HG03457 (cell line): ENCODE measurements at regions not wholly inside any gene's neighbourhood (a gene's known extent, or its start where the extent isn't known, plus 50 kb on each side); places are given as distances from the start of the nearest gene placed in this dataset.
"Not testable (repeated sequence)": the region's sequence is repeated elsewhere in the genome, so short reads cannot be mapped to it uniquely, and the experiment has no call there.

Experiments used
- ATAC-seq: cut with Tn5 transposase; IDR thresholded peaks from one replicate; pipeline ENCODE4 v1.9.1; 2021; ENCODE audit warnings: moderate number of reproducible peaks; ENCODE audit not compliant: unreplicated experiment

- no peak for ATAC-seq
These were observed 121.8 kb upstream of the SLC1A4 start for GRCh38 chr2:64867253-64867996.

GRCh38 chr2:64869126-64869525 lies 120.1 kb upstream of the SLC1A4 start:
- no peak for ATAC-seq

- peak; percentile 77 for ATAC-seq
These were observed 115.7 kb upstream of the SLC1A4 start for GRCh38 chr2:64873472-64873924.

GRCh38 chr2:64874593-64874992 lies 114.6 kb upstream of the SLC1A4 start:
- ATAC-seq, result no peak

GRCh38 chr2:64875368-64875767 lies 113.8 kb upstream of the SLC1A4 start:
- no peak for ATAC-seq

- ATAC-seq, result no peak
These were observed 113.0 kb upstream of the SLC1A4 start for GRCh38 chr2:64876137-64876647.

GRCh38 chr2:64879745-64880144 lies 109.5 kb upstream of the SLC1A4 start:
- no peak for ATAC-seq

- ATAC-seq, result no peak
These were observed 108.8 kb upstream of the SLC1A4 start for GRCh38 chr2:64880193-64880951.

- ATAC-seq, result no peak
These were observed 108.1 kb upstream of the SLC1A4 start for GRCh38 chr2:64881037-64881492.

GRCh38 chr2:64887565-64887964 lies 101.6 kb upstream of the SLC1A4 start:
- no peak for ATAC-seq

GRCh38 chr2:64888591-64889309 lies 100.4 kb upstream of the SLC1A4 start:
- ATAC-seq, result no peak

GRCh38 chr2:64889803-64890202 lies 99.4 kb upstream of the SLC1A4 start:
- ATAC-seq, result no peak

GRCh38 chr2:64896572-64896971 lies 92.6 kb upstream of the SLC1A4 start:
- not testable (repeated sequence) for ATAC-seq

GRCh38 chr2:64899081-64899865 lies 89.9 kb upstream of the SLC1A4 start:
- ATAC-seq, result no peak

- ATAC-seq, result not testable (repeated sequence)
These were observed 89.3 kb upstream of the SLC1A4 start for GRCh38 chr2:64899876-64900275.

GRCh38 chr2:64904413-64905329 lies 84.5 kb upstream of the SLC1A4 start:
- ATAC-seq, result no peak

- ATAC-seq, result no peak
These were observed 83.7 kb upstream of the SLC1A4 start for GRCh38 chr2:64905338-64906024.

- ATAC-seq, result no peak
These were observed 82.2 kb upstream of the SLC1A4 start for GRCh38 chr2:64906853-64907536.
